ENCODE measurements at regions not wholly inside any gene's neighbourhood (a gene's known extent, or its start where the extent isn't known, plus 50 kb on each side); places are given as distances from the start of the nearest gene placed in this dataset.

DNA sequence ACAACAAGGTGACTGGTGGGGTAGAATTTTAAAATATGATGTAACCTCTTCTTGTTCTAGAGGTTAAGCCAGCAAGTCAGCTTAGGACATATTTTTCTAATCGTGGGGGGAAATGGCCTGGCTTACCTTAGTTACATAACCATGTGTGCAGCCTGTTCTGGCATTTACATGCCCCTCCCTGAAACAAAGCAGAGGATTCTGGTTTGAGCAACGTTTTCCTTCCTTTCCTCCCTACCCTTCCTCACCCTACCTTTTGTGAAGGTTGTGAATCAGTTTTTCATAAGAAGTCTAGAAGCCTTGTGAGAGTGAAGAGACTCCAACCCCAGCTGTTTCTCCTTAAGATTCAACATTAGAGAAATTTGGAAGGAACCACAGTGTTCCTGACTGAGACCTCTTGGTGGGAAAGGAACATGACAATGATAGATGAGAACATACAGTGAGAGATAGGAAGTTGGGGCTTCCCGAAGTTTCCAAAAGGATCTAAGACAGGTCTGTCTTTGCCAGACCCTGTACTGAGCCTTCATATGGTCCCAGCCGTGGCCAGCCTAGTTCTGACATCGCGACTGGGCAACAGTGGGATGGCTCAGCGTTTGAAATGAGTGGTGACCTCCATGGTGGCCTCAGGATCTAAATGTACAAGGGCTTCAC lies 365.2 kb downstream of the SPATA31D1 start:
- TF ChIP-seq, protein P1, sequence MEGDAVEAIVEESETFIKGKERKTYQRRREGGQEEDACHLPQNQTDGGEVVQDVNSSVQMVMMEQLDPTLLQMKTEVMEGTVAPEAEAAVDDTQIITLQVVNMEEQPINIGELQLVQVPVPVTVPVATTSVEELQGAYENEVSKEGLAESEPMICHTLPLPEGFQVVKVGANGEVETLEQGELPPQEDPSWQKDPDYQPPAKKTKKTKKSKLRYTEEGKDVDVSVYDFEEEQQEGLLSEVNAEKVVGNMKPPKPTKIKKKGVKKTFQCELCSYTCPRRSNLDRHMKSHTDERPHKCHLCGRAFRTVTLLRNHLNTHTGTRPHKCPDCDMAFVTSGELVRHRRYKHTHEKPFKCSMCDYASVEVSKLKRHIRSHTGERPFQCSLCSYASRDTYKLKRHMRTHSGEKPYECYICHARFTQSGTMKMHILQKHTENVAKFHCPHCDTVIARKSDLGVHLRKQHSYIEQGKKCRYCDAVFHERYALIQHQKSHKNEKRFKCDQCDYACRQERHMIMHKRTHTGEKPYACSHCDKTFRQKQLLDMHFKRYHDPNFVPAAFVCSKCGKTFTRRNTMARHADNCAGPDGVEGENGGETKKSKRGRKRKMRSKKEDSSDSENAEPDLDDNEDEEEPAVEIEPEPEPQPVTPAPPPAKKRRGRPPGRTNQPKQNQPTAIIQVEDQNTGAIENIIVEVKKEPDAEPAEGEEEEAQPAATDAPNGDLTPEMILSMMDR (IDR thresholded peaks at IDR 0.05): no peak

DNA sequence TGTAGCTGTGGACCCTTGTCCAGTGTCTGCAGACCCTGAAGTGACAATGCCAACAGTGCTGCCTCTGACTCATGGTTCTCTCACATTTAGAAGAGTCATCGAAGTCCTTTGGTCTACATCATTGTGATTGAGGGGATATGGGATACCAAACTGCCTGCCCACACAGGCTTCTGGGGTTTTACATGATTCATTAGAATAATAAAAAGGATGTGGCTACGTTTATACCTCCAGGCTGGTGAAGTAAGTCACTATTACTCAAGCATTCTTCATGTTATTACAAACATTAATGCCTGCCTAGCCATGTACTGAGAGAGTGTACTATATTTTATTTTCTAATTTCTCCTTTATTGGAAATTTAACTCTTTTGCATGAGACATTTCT lies 365.7 kb downstream of the SPATA31D1 start:
- TF ChIP-seq, protein P1 (IDR thresholded peaks at IDR 0.05): no peak

DNA sequence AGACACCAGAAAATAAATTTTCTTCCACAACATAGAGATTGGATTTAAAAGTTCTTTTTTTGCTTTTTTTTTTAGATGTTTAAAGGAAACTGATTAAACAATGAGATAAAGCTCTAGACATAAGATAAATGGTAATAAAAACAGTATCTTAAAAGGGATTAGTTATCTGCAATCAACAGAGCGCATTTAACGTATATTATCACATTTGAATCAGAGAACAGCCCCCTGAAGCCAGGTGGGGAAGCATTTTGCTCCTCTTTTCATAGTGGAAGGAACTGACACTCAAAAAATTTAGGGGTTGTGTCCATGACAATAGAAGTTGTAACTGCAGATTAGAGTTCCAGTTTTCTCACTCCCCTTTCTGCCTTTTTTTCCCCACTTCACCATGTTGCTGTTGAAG lies 367.6 kb downstream of the SPATA31D1 start:
- TF ChIP-seq, protein P1 (IDR thresholded peaks at IDR 0.05): no peak

DNA sequence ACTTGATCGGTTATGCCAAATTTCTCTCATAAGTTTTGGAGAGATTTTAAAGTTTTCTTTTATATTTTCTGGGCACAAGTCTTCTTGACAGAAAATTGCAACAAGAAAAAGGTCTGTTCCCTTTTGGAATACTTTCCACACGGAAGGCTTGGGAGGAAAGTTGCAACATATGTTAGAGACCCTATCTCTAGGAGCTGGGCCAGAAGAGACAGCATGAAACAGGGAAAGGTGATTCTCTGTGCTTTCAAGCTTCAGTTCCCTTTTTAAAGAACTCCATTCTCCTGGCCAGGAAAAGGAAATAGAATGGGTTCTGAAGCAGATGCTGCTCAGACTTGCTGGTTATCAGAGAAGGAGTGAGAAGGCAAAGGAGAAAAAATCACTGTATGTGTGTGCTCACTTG lies 368.3 kb downstream of the SPATA31D1 start:
- TF ChIP-seq, protein P1 (IDR thresholded peaks at IDR 0.05): no peak

DNA sequence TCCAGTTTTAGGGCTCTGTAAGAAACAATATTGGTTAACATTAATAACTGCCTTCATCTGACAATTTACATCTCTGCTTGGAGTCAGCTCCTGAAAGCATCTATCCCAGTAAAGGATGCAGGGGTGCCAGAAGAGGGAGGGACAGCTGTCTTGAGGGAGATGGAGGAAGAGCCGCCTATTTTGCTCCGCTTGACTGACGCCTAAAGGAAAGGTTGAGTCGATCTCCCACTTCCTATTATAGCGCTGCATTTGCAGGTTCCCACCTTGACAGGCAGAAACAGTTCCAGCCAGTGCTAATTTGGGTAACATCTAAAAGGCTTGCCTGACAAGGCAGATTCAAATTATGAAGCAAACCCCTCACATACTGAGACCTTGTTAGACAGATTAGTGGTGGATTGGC lies 374.6 kb downstream of the SPATA31D1 start:
- TF ChIP-seq, protein P1 (IDR thresholded peaks at IDR 0.05): no peak

DNA sequence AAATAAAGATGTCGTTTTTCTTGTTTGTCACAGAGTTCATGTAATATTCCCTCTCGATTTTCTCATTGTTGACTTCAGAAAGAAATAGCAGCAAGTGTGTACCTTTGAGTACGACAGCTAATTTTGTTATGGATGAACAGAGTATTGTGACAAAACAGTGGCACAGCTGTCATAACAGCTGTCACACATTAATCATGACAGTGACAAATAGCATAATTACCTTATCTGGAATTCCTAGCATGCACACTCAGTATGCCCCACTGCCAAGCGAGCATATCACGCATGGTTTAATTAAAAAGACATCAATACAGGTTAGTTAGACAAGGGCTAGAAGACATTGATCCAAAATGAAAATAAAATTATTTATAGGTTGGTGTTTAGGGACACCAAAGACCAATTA lies 375.1 kb downstream of the SPATA31D1 start:
- TF ChIP-seq, protein P1 (IDR thresholded peaks at IDR 0.05): no peak

DNA sequence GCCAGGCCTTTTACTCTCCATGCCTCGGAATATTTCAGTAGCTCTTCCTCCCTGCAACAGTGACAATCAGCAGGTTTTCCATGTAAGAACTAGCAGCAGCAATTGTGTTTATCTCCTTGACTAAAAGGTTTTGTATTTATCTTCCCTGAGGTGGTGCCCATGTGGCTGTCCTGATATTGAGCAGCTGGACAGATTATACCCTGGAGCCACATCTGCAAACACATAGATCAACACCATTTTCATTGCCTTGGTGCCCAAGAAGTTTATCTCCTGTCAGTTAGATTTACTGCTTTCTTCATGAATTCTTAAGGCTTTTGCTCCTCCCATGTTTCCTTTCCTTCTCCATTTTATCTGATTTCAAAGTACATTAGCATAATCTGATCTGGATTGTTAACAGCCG lies 378.4 kb downstream of the SPATA31D1 start:
- TF ChIP-seq, protein P1 (IDR thresholded peaks at IDR 0.05): no peak

DNA sequence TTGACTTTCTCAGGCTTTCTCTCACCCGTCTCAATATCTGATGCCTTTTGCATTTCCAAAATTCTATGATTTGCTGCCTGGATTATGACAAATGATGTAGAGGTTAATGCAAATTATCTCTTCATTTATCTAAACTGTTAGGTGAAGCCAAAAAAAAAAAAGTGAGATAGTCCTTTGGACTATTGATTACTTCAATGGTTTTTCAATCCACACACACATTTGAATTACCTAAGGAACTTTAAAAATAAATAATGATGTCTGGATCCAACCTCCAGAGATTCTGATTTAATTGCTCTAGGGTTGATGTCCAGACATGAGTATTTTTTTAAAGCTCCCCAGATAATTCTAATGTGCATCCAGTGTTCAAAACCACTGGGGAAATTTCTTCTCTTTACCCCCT lies 379.4 kb downstream of the SPATA31D1 start:
- TF ChIP-seq, protein P1 (IDR thresholded peaks at IDR 0.05): no peak
